SIG-M5 treated with dmso at 0.1 percent for 504 hours (cell line): ENCODE measurements at regions not wholly inside any gene's neighbourhood (a gene's known extent, or its start where the extent isn't known, plus 50 kb on each side); places are given as distances from the start of the nearest gene placed in this dataset.

Experiments used
- DNase-seq: peaks from one replicate; lab custom pipeline; 2025; ENCODE audit not compliant: unreplicated experiment; lab: John Stamatoyannopoulos, UW

GRCh38 chr11:30650266-30650665 lies 64.1 kb upstream of the MPPED2 start:
- no peak for DNase-seq
